ENCODE measurements at regions not wholly inside any gene's neighbourhood (a gene's known extent, or its start where the extent isn't known, plus 50 kb on each side); places are given as distances from the start of the nearest gene placed in this dataset.
"Not testable (repeated sequence)": the region's sequence is repeated elsewhere in the genome, so short reads cannot be mapped to it uniquely, and the experiment has no call there.

DNA sequence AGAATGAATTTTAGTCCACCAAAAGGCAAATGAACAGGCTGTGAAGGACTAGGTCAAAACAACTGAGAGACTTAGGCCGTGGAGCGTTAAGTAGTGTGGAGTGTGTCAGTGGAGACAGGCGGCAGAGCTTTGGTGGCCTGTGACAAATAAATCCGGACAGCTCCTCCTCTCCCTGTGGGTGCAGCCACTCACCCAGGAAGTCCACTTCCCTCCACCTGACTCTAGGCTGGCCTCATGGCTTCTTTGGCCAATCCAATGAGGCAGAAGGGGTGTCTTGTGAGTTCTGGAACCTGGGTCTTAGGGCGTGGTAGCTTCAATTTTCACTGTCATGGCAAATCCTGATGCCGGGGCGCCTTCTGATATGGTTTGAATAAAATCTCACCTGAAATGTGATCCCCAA, 180.9 kb upstream of the C14orf180 start:
- no peak for DNase-seq (ENCODE audit: low read depth)

DNA sequence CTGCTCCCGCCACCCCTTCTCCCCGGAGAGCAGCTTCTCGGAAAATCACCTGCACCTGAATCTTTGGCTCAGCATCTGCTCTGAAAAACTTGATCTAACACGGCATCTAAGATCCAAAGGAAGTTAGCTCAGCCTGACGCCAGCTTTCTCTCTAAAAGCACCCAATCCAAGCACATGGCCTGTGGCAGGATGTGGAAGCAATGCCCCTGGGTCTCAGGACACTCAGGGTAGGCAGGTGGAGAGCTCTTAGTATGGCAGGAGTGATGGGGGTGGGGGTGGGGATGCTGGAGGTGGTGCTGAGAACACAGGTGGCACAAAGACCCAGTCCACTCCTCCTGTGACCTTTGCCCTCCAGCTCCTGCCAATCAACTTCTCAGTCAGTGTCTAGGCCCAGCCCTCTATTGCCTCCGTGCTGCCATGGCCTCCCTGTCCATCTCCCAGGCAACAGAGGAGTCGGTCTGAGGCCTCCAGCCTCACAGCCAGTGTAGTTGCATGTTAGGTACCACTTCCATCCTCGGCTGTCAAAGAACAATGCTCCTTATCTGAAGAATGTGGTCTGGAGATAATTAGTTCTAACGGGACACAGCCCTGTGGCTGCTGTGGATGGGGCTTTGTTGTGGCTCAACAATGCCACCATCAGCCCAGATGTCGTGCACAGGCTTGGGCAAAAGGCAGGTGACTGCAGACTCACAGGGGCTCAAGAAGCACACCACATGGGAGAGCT, 180.0 kb upstream of the C14orf180 start:
- no peak for DNase-seq (ENCODE audit: low read depth)

DNA sequence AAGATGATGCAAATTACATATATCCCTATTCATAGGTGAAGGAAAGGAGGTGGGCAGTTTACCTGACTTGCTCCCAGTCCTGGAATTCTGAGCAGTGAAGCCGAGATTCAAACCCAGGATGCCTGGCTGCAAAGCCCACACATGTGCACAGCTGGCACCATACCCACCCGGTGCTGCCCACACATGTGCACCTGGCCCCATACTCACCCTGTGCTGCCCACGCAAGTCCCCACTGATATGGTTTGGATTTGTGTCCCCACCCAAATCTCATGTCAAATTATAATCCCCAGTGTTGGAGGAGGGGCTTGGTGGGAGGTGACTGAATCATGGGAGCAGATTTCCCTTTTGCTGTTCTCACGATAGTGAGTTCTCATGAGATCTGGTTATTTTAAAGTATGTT, 179.2 kb upstream of the C14orf180 start:
- no peak for DNase-seq (ENCODE audit: low read depth)

DNA sequence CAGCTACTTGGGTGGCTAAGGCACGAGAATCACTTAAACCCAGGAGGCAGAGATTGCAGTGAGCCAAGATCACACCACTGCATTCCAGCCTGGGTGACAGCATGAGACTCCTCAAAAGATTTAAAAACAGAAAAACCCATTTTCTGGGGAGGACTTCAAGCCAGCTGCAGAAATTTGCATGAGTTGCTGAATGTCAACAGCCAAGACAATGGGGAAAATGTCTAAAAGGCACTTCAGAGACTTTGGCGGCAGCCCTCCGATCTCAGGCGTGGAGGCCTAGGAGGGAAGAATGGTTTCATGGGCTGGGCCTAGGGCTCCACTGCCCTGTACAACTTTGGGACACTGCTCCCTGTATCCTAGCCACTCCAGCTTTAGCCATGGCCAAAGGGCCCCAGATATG, 177.8 kb upstream of the C14orf180 start:
- DNase-seq (ENCODE audit: low read depth) = no peak

DNA sequence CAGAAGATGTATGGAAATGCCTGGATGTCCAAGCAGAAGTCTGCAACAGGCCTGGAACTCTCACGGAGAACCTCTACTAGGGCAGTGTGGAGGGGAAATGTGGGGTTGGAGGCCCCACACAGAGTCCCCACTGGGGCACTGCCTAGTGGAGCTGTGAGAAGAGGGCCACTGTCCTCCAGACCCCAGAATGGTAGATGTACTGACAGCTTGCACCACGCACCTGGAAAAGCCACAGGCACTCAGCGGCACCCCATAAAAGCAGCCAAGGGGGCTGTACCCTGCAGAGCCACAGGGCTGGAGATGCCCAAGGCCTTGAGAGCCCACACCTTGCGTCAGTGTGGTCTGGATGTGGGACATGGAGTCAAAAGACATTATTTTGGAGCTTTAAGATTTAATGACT, 177.3 kb upstream of the C14orf180 start:
- DNase-seq (ENCODE audit: low read depth) = not testable (repeated sequence)

DNA sequence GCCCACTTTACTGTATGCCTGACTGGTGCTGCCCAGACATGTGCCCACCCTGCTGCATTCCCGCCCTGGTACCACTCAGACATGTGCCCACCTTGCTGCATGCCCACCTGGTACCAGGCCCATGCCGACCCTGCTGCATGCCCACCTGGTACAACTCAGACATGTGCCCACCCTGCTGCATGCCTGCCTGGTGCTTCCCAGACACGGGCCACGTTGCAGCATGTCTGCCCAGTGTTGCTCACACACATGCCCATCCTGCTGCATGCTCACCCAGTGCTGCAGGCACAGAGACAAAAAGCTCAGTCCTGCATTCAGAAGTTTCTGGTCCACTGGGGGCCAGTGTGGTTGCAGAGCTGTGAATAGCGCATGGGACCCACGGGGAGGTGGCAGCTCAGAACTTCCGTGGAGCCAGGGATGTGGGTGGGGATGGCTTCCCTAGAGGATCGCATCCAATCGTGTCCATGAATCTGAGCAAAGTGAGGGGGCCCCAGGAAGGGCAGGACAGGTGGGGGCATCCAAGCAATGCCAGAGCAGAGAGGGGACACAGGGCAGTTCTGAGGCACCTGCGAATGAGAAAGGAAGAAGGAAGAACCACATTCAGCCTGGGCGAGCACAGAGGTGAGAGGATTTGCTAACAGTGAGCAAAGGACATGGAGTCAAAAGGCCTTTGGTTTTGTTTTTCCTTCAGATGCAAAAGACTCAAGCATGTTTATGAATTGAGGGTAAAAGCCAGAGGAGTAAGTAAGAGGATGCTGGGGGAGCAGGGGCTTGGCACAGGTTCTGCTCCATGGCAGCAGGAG, 175.9 kb upstream of the C14orf180 start:
- DNase-seq (ENCODE audit: low read depth) = no peak

DNA sequence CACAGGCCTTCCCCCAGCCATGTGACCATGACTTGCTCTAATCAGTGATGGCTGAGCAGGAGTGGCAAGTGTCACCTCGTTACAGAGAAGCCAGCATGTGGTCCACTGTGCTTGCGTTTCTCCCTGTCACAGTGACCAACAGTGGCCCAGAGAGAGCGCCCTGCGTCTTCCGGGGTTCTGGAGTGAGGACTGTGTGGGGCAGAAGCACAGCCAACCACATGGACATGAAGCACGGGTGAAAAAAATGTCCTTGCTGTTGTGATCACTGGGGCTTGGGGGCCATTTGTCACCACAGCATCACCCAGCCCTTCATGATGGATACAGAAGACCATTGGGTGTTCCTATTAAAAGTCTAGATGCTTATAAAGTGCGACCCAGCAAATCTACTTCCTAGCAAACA, 174.6 kb upstream of the C14orf180 start:
- DNase-seq (ENCODE audit: low read depth) = no peak

DNA sequence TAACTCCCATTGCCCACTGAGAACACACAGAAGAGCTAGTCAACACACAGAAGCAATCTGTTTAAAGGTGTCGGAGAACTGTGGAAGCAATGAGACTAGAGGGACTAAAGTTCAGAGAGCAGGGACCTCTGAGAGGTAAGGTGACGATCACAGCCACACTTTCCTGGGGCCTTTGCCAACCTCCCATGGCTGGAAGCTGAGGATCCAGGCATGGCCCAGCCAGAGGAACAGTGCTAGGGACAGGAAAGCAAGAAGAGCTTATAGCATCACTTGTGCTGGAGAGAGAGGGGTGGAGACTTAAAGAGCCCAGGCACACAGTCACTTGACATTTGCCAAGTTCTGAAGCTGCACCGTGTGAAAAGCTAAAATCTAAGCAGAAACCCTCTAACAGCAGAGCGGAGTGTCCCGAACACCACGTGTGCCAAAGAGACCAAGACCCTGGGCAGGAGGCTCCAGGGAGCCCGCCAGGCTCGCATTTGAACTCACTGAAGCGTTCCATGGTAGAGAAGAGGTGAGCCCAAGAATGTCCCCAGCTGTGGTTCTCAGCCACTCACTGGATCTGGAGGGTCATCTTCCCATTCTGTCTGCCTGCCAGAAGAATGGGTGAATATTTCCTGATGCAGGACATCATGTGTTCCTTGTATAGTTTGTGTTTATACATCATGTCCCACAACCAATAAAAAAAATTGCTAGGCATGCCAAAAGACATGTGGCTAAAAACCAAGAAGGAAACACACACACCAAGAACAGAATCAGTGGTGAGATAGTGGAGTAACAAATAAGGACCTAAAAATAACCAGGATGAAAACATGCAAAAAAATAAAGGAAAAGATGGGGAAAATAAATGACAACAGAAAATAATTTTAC, 174.0 kb upstream of the C14orf180 start:
- DNase-seq (ENCODE audit: low read depth) = no peak

DNA sequence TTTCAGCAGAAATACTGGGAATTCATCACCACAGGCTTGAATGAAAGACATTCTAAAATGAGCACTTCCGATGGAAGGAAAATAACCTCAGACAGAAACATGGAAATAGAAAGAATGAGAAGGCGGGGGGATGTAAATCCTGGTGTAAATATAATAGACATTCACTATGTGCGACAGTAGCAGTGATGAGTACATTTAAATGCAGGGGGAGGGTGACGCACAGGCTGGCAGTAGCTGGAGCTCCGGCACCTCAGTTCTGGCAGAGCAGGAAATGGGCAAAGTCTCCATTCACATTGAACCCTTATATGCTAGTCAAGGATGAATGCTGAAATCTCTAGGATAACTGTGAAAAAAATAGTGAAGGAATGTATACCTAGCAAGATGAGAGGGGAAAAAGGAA, 172.7 kb upstream of the C14orf180 start:
- DNase-seq (ENCODE audit: low read depth) = no peak

DNA sequence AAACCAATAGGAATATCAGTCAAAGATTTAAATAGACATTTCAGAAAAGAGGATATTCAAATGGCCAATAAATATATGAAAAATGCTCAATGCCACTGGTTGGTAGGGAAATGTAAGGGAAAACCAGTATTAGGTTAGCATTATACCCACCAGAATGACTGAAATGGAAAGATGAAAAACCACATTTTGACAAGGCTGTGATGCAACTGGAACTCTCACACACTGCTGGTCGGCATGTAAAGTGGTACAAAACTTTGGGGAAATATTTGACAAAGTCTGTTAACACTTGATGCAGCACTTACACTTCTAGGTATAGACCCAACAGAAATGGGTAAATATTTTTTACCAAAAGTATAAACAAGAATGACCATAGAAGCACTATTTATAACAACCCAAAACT, 163.2 kb upstream of the C14orf180 start:
- DNase-seq (ENCODE audit: low read depth) = no peak

DNA sequence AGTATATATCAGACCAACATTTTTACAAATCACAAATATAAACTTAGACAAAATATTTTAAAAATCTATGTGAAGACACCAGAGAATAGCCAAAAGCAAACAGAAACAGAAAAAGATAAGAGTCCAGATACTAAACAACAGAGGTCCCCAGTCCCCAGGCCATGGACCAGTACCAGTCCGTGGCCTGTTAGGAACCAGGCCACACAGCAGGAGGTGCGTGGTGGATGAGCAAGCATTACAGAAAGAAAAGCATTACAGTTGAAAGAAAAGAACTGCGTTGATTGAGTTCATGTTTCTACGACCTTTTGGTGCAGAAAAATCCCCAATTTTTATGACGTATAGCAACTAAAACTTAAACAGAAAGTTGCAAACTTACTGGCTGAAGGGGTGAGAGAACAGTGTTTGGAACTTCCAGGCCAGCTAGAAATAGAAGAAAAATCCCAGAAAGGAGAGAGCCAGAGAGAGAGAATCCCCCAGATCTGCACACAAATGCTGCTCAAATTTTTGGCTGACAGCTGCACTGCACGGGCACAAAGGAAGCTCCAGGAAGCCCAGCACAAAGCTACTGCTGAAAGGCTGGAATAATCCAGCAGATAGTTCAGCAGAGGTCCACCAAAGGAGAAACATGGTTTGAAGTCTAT, 159.6 kb upstream of the C14orf180 start:
- DNase-seq (ENCODE audit: low read depth) = no peak

DNA sequence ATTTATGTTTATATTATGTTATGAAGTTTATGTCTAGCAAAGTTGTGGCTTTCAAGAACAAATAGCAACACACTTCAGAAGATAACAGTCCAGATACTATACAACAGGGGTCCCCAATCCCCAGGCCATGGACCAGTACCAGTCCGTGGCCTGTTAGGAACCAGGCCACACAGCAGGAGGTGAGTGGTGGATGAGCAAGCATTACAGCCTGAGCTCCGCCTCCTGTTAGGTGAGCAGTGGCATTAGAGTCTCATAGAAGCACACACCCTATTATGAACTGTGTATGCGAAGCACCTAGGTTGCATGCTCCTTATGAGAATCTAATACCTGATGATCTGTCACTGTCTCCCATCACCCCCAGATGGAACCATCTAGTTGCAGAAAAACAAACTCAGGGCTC, 159.0 kb upstream of the C14orf180 start:
- not testable (repeated sequence) for DNase-seq (ENCODE audit: low read depth)

DNA sequence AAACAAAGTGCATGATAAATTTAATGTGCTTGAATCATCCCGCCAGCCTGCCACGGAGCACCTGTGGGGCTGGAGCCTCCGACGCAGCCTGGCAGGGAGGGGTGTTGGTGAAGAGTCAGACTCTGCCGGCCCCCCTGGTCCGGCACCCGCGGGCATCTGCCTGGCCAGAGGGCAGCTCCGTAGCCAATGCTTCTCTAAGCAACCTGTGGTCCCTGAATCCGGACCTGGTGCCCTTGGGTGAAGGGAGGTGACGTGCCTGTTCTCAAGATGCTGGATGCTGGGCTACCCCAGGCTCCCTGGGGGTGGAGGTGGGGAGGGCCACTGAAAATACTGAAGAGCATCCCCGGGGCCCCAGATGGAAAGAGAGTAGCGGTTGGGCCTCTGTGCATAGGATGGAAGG, 158.6 kb upstream of the C14orf180 start:
- DNase-seq (ENCODE audit: low read depth) = no peak

DNA sequence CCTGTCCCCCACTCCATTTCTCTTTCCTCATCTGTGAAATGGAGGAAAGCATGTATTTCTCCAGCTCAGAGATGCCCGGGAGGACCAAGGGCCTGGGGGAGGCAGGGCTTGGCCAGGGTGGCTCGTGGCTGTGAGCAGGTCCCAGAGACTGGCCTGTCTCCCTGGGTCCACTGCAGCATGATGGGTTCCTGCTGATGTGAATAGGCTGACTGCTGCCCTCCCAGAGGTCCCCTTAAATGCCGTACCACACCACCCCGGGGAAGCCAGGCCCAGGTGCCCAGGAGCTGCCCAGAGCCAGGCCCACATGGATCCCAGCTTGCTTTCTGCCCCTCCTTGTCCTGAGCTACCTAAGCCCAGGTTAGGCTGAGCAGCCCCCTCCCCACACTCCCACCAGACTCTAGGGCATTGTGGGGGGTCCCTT, 158.2 kb upstream of the C14orf180 start:
- no peak for DNase-seq (ENCODE audit: low read depth)

DNA sequence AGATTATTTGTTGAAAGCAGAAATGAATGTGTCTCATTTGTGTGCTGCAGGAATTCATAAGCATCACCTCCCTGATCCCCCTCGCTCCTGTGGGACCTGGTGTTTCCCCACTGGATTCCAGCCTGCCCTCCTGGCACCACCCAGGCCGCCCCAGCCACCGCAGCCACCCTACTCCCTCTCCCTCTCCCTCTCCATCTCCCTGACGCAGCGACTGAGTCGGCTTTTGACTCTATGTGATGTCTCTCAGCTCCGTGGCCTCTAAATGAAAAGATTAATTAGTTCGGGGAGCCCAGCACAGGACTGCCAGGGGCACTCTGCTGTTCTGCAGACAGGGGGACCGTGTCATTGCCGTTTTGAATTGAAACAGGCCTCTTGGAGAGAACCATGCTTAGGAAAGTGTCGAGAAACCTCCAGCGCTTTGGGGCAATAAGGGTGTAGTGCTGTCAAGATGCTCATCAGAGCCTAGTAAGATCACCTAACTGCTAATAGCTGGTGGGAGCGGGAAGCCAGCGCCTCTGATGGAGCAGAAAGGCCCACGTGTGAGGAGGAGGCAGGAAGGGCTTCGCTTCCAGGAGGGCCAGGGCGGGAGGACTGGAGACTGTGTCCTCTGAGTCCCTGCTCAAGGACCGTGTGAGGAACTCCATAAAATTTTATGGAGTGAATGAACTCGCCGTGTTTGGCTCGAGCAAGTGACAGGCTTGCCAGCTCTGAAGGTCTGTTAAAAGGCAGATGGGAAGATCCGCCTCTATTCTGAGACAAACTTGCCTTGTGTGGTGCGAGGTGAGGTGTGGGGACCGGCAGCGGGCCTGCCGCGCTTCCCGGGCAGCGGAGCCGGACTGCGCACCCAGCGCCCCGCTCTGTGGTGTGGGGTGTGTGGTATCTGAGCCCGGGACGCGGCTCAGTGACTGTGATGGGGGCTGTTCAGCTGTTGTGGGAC, 157.4 kb upstream of the C14orf180 start:
- DNase-seq (ENCODE audit: low read depth) = no peak

DNA sequence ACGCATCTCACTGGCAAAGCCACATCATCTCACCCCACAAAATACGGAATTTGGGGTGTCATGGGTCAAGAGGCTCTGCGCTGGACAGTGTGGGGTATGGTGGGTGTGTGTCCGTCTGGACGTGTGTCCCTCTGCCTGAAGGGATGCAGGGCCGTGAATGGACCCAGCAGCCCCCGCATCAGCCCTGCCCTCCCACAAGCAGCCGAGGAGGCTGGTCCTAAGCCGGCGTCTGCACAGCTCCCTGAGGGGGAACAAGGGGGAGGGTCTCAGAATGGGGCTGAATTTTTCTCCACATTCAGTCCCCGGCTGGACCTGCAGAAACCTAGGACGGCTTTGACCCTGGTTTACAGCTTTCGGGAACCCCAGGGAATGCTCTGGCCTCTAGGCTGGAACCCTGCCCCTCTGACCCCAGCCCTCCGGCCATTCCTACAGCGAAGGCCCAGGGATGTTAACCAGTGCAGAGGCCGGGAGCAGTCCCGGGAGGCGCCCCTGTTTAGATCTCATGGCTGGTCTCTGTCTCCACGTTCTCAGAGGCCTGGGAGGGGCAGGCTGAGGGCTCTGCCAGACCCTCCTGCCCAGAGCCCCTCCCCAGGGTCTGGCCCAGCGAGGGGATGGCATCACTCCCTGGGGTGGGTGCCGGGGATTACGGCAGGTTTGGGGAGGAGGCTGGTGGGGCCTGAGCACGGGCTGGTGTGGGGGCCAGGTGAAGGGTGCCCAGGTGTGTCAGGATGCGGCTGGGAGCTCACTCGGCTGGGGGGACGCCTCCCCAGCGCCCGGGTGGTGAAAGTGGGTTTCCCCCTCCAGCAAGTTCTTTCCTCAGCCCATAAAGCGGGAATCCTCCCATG, 156.5 kb upstream of the C14orf180 start:
- DNase-seq (ENCODE audit: low read depth) = no peak

DNA sequence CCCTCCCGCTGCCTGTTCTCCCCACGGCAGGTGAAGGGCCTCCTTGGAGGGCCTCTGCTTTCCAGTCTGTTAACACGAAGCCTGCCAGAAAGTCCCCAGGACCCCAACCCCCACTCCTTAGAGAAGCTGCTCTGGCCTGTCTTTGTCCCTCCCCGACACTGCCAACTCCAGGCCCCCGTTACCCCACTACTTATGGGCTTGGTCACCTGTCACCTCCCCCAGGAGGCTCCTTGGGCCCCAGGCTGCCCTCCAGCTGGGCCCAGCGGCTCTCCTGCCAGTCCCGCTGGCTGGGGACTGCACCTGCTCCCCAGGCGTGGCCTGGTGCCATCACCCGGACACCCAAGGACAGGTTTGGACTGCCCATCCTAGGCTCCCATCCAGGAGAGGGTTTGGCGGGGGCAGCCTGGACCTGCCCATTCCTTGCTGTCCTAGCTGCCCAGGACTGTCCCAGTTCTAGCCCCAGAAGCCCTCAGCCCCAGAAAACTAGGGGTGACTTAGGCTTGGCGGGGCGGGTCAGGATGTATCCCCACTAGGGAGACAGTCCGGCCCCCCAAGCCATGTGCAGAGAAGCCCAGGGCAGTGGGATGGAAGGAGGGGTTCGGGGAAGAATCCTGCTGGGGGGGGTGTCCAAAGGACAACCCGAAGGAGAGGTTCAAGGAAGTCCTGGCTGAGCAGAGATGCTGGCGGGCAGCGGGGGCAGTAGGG, 155.7 kb upstream of the C14orf180 start:
- DNase-seq (ENCODE audit: low read depth) = no peak

DNA sequence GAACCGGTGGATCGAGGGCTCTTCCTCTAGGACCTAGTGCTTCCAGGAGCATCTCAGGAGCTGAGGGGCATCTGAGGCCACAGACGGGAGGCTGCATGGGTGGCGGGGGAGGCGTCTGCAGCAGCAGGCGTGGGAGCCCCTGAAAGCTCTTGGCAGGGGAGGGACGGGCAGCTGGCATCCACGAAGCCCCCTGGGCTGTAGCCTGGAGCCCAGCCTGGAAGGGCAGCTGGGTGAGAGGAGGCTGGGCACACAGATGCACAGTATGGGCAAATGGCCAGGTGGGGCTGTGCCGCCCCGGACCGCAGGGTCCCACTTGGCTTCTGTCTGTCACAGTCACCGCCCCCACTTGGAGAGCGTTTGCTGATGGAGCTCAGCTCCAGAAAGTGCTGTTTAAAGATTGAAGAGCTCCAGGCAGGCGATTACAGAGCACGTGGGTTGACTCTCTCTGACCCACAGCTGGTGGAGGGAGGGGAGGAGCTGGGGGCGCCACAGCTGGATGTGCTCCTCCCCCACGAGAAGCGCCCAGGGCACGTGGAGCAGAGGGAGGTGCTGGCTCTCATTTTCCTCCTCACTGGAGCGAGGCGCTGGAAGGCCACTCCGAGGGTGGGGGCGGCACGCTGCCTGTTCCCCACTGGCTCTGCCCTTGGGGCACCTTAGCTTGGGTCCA, 155.0 kb upstream of the C14orf180 start:
- DNase-seq (ENCODE audit: low read depth) = no peak

Data from Daoy (cell line).